Inflammatory macrophage (primary cell): ENCODE measurements at regions not wholly inside any gene's neighbourhood (a gene's known extent, or its start where the extent isn't known, plus 50 kb on each side); places are given as distances from the start of the nearest gene placed in this dataset.

Source experiments
- DNase-seq, 2 donors: peaks; one replicate each; pipeline ENCODE4 v3.0.0-alpha.2; 2020 to 2022

- DNase-seq, result no peak
These were observed 105.5 kb upstream of the PKDCC start for GRCh38 chr2:41942278-41942677.

DNA sequence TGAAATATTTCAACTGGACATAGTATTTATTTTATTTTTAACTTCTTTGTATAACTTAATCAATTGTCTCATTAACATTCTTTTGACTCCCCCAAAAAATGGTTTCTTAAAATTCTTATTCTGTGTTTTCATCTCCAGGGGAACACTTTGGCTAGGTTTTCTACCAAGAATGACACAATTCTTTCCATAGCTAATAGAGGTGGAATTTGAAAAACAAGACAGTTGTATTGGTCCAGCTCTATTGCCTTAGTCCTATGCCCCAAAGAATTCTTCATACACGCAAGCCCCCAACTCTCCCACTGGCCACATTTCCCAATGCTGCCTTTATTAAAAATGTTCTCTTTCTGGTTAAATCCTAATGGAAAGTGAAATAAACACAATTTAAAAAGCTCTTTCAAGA is 104.7 kb upstream of the PKDCC start:
- no peak for DNase-seq

DNA sequence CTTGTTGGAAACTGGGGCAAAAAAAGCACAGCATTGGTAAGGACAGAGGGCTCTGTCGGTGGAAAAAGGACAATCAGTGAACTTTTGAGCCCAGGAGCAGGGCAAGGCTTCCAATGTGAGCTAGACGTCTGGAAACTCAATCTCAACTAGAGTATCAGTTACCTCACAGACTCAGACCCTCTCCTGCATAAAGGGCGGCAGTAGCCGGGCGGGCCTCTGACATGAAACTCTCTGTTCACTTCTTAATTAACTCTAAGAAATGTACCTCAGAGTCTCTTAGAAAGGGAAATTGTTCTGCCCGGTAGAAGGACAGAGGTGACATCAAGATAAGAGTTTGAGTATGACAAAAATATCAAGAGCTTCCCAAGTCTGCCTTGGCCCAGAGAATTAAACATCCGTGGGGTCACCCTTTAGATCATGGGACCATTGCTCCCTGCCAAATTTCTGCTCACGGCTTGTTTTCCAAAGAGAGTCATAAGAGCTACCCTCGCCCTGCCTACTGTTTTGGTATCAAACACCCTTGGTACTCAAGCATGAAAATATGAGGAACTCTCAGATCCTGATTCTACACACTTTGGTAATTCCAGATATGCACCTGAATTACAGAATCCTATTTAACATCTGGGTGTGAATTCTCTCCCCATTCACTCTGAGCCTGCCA is 103.5 kb upstream of the PKDCC start:
- no peak for DNase-seq

DNA sequence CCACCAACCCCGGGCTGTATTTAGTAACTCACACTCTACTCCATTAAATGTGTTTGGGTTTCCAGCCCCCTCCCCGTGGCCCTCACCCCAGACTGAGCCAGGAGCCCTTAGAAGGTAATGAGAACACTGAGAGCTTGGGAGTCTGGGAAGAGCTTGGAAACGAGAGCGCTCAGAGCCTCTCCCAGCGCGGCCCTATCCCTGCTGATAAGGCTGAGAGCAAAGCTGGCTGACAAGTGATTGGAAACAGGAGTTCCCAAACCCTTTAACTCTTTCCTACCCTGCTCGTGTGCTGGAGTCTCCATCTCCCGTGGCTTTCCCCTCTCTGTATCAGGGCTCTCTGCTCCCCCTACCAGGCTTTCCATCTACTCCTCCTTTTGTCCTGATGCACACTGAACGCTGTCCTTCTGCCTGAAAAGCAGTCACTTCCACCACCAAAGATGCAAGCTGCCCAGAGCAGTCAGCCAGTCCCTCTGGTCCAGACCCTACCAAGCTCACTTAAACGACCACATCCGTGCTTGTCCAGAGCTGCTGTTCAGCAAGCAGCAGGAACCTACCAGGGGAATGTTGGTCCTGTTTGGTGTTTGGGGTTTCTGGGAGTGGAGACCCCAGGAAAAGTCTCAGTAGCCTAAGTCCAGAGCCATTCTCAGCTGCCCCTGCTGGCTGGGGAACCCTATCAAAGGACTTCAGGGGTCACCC is 100.0 kb upstream of the PKDCC start:
- DNase-seq, result no peak

DNA sequence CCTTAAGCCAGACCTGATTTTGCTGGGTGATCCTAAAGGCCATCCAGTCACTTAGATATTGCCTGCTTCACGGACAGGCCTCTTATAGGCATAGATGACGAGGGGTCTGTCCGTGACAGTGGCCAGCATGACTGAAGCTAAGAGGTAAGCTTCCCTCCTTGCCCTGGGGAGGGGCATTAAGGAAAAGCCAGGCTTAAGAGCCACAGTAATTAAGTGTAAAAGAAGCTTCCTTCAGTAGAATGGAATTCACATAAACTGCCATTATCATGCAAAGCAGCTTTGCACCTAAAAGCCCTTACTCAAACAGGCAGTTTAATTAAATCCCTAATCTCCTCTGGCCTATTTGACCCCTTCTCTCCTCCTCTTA is 99.4 kb upstream of the PKDCC start:
- DNase-seq, result no peak

DNA sequence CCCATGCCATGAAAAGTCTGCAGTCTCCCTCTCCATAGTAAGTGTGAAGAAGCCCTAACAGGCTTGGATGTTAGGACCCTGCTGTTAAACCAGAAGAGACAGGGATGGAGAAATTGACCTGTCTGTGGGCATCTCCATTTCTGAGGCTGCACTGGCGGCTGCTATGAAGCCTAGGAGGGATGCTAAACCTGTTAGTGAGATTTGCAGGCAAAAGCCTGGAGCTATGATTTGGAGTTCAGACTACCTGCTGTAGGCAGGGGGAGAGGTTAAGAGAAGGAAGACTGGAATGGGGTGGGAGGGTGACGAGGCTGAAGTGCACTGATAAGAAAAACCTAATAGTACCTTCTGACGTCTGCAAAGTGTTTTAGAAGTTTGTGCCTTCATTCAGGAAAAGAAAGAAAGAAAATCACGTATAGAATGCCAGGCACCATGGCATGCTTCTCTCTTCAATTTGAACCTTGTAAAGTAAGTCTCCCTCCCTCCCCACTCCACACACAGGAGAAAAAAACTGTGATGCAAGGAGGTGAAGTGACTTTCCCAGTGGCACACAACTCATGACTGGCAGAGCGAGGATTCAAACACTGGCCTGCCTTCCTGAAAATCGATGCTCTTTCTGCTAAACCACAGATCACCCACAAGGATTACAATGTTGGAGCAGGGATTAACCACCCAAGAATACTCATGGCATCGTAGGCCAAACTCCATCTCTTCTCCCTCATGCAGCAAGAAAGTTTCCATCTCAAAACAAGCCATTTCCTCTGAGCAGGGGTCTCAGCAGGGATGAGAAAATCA is 98.5 kb upstream of the PKDCC start:
- DNase-seq, result no peak

- no peak for DNase-seq
These were observed 97.7 kb upstream of the PKDCC start for GRCh38 chr2:41949883-41950665.

GRCh38 chr2:41950666-41950960 is 97.2 kb upstream of the PKDCC start:
- DNase-seq, result no peak

DNA sequence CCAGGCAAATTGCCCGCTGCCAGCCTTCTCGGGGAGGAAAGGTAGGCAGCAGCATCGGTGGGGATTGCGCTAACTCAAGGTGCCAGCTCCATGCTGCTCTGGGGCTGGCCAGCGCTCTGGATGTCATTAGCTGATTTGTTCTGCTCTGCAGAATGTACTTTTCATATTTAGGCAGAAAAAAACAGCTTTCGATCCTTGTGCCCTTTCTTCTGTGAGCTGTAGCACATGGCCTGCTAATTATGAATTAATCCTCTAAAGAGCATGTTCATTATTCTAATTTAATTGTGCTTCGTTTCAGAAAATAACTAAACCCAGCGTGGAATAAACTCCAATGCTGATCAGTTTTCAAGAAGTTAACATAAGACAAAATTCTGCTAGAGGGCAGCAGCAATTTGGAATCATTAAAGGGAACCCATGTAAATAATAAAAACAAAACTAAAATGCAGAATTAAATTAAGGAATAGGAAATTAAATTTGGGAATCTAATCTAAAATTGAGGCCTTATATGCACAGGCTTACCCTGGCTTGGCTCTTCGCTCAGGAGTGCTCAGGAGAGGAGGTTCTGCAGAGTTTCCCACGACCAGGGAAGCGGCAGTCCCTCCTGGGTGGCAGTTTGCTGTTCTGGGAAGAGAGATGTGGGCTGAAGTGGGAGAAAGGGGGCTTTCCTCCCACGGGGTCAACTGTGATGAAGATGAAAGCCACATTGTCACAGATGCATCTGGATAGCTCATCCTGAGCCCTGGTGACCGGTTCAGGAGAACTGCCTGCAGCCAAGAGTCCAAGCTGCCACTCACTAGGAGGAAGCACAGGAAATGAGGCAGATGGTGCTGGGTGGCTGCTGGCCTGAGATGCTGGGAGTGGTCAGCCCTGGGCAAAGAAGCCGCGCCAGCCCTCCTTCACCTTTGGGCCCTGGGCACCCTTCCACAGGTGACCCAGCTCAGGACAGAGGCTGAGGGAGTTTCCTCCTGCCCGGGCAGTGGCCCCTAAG is 93.2 kb upstream of the PKDCC start:
- no peak for DNase-seq

GRCh38 chr2:41955316-41956043 is 92.3 kb upstream of the PKDCC start:
- DNase-seq, result peak in 1 of 2 donors; percentile 24

GRCh38 chr2:41957431-41957830 is 90.4 kb upstream of the PKDCC start:
- DNase-seq, result no peak

GRCh38 chr2:41958251-41958650 is 89.6 kb upstream of the PKDCC start:
- DNase-seq, result no peak

GRCh38 chr2:41958775-41959174 is 89.0 kb upstream of the PKDCC start:
- no peak for DNase-seq

DNA sequence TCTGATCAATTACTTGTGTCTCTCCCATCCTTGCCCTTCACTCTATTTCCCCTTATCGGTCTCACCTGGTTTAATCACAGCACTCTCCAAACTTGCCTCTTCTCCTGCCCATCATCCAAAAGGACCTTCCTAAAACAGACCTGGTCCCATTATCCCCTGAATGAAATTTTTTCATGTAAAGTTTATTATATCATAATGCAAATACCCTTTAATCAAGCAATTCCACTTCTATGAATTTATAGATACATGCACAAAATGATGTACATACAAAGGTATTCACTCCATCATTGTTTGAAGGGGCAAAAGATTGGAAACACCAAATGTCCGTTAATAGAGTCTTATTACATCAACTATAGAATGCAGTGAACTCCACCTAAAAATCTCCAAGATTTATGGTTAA is 88.1 kb upstream of the PKDCC start:
- DNase-seq, result no peak

GRCh38 chr2:41962922-41963622 is 84.7 kb upstream of the PKDCC start:
- DNase-seq, result no peak

GRCh38 chr2:41963661-41964525 is 83.9 kb upstream of the PKDCC start:
- no peak for DNase-seq

DNA sequence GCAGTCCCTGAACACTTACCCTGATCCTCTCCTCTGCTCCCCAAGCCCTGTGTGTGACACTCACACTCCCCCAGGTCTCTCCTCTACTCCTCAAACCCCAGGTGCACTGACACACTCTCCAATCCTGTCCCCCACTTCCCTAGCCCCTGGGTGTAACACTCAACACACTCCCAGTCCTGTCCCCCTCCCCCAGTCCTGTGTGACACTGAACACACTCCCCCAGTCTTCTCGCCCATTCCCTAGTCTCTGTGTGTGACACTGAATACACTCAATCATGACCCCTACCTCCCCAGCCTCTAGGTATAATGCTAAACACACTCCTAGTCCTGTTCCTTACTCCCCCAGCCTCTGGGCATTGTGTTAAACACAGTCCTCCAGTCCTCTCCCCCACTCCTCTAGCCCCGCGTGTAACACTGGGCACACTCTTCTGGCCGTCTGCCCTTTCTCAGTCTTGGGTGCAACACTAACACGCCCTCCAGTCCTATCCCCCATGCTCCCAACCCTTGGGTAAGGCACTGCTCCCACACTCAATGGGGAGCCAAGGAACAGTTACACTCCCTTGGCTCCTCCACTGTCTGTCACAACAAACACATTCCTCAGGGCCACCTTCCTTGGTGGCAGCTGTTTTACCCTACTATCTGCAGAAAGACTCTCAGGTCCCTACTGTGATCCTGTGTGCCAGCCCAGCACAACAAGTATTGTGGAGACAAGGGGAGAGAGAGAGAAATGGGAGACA is 82.5 kb upstream of the PKDCC start:
- DNase-seq, result no peak

GRCh38 chr2:41965909-41966295 is 81.9 kb upstream of the PKDCC start:
- DNase-seq, result no peak

GRCh38 chr2:41966431-41966893 is 81.4 kb upstream of the PKDCC start:
- no peak for DNase-seq
